Endothelial cell of umbilical vein (primary cell): ENCODE measurements at regions not wholly inside any gene's neighbourhood (a gene's known extent, or its start where the extent isn't known, plus 50 kb on each side); places are given as distances from the start of the nearest gene placed in this dataset.

Source experiments
- BruUV-seq: library from RNA; stranded (reverse); fragments of 400-500 nt; replicated peaks from 2 replicates; lab custom pipeline; 2021; lab: Mats Ljungman, UMichigan
- CTCF ChIA-PET: fragments of 300-600, 350-600 bp; sonication (Branson Sonifier 250); formaldehyde crosslinking; loops from one replicate; lab custom pipeline; 2021; ENCODE audit warnings: antibody characterized with exemption, inconsistent platforms; lab: Charles Lee
- POLR2A ChIA-PET: fragments of 300-600, 350-600 bp; sonication (Branson Sonifier 250); formaldehyde crosslinking; loops from one replicate; lab custom pipeline; 2021; ENCODE audit warnings: antibody characterized with exemption, inconsistent platforms; lab: Charles Lee
- DNase-seq: peaks from one replicate; pipeline ENCODE4 v3.0.0-alpha.2; 2011; ENCODE audit warnings: low read depth, low spot score
- FAIRE-seq: peaks from 2 replicates; lab custom pipeline; 2011; peaks lifted over from hg19 to GRCh38; lab: Jason Lieb, UNC
- H2AFZ ChIP-seq: 2 replicates; pipeline ENCODE4 v1.6.0; 2012; ENCODE audit warnings: low read depth, low read length, control low read depth, inconsistent platforms
- H3K27ac ChIP-seq: 2 replicates; pipeline ENCODE4 v1.5.1; 2011; ENCODE audit warnings: low read depth, mild to moderate bottlenecking, control low read depth, low read length, moderate library complexity; ENCODE audit not compliant: insufficient read depth
- H3K27me3 ChIP-seq, 2 experiments: 2 replicates each; pipeline versions ENCODE4 v1.6.0 to v1.6.1; 2011; ENCODE audit warnings: low read length in 2 of 2, mixed read lengths in 1 of 2; ENCODE audit not compliant: control insufficient read depth in 2 of 2, insufficient read depth in 2 of 2
- H3K36me3 ChIP-seq, 2 experiments: 2 replicates in 1 of 2; 3 replicates in 1 of 2; pipeline ENCODE4 v1.5.1; 2011; ENCODE audit warnings: low read length in 2 of 2, mild to moderate bottlenecking in 1 of 2, moderate library complexity in 1 of 2; ENCODE audit not compliant: control insufficient read depth in 2 of 2, insufficient read depth in 2 of 2; ENCODE audit errors: extremely low read depth in 1 of 2
- H3K4me1 ChIP-seq: 3 replicates; pipeline ENCODE4 v1.5.1; 2011; ENCODE audit warnings: mild to moderate bottlenecking, low read length; ENCODE audit not compliant: control insufficient read depth, insufficient read depth; ENCODE audit errors: extremely low read depth
- H3K4me2 ChIP-seq: 2 replicates; pipeline ENCODE4 v1.6.1; 2011; ENCODE audit warnings: low read length, control low read depth, mixed read lengths; ENCODE audit not compliant: insufficient read depth
- H3K4me3 ChIP-seq, 3 experiments: fragments of 200-600 bp in 1 of 3; sonication (generic), shearing (Covaris generic) in 1 of 3; replicated peaks in 1 of 3; 2 replicates each; pipeline ENCODE4 v1.5.1; 2011 to 2016; ENCODE audit warnings: control low read depth in 3 of 3, low read length in 3 of 3, mild to moderate bottlenecking in 2 of 3, inconsistent platforms in 1 of 3, low read depth in 1 of 3, moderate library complexity in 1 of 3; ENCODE audit not compliant: insufficient read depth in 1 of 3
- H3K79me2 ChIP-seq: 2 replicates; pipeline ENCODE4 v1.6.0; 2012; ENCODE audit warnings: low read length, inconsistent platforms; ENCODE audit not compliant: control insufficient read depth, insufficient read depth
- H3K9ac ChIP-seq: replicated peaks from 2 replicates; pipeline ENCODE3; 2011; ENCODE audit warnings: low read length, control low read depth; ENCODE audit not compliant: insufficient read depth; ENCODE audit errors: extremely low read depth
- H3K9me1 ChIP-seq: replicated peaks from 3 replicates; pipeline ENCODE4 v1.6.0; 2011; ENCODE audit warnings: mild to moderate bottlenecking, low read length; ENCODE audit not compliant: control insufficient read depth, insufficient read depth; ENCODE audit errors: extremely low read depth
- H3K9me3 ChIP-seq: replicated peaks from 2 replicates; pipeline ENCODE4 v1.5.1; 2012; ENCODE audit warnings: low read length, inconsistent platforms; ENCODE audit not compliant: control insufficient read depth, insufficient read depth
- H4K20me1 ChIP-seq: replicated peaks from 2 replicates; pipeline ENCODE3; 2011; ENCODE audit warnings: mild to moderate bottlenecking, low read length; ENCODE audit not compliant: control insufficient read depth, insufficient read depth; ENCODE audit errors: extremely low read depth
- EZH2 ChIP-seq: IDR thresholded peaks from 2 replicates; pipeline ENCODE4 v1.6.1; 2012; ENCODE audit warnings: borderline replicate concordance, low read depth, mild to moderate bottlenecking, moderate library complexity, low read length, inconsistent platforms; ENCODE audit not compliant: severe bottlenecking
- FOS ChIP-seq: IDR thresholded peaks from 2 replicates; pipeline ENCODE4 v1.6.1; 2011; ENCODE audit warnings: mild to moderate bottlenecking, low read length, moderate library complexity, borderline replicate concordance; ENCODE audit not compliant: insufficient read depth
- GATA2 ChIP-seq: IDR thresholded peaks from 2 replicates; pipeline ENCODE4 v1.7.0; 2011; ENCODE audit warnings: low read depth, mild to moderate bottlenecking, moderate library complexity, mixed read lengths, low read length; ENCODE audit not compliant: insufficient read length, insufficient read depth
- JUN ChIP-seq: IDR thresholded peaks from 2 replicates; pipeline ENCODE4 v1.6.1; 2011; ENCODE audit warnings: borderline replicate concordance, low read depth; ENCODE audit not compliant: insufficient read length, insufficient read depth
- MYC ChIP-seq: IDR thresholded peaks from one replicate; pipeline ENCODE4 v1.6.1; 2011; ENCODE audit warnings: mild to moderate bottlenecking, low read depth, low read length
- POLR2A ChIP-seq: IDR thresholded peaks from 2 replicates; pipeline ENCODE4 v1.6.1; 2012; ENCODE audit warnings: low read depth, mild to moderate bottlenecking, control low read depth, low read length
- POLR2AphosphoS5 ChIP-seq: IDR thresholded peaks from 2 replicates; pipeline ENCODE4 v1.6.1; 2012; ENCODE audit warnings: low read depth, mild to moderate bottlenecking, control low read depth, low read length, moderate library complexity; ENCODE audit not compliant: insufficient read depth
- dilution Hi-C: fragments of 300-500 bp; cut with MboI; formaldehyde crosslinking; loops from one replicate; pipeline ENCODE4 v1.15.0; 2019; ENCODE audit warnings: low sequenced_read_pairs; ENCODE audit not compliant: extremely low pct_ligation_motif_present
- intact Hi-C: fragments of 100-400 bp; cut with micrococcal nuclease; formaldehyde crosslinking; loops from one replicate; pipeline ENCODE4 v1.10.0; 2022
- TF ChIP-seq, protein P1 (sequence below): IDR thresholded peaks from 2 replicates; pipeline ENCODE4 v1.6.1; 2011; ENCODE audit not compliant: insufficient read depth, insufficient read length
- TF ChIP-seq, protein P2 (sequence below), 2 donors: IDR thresholded peaks; 1 replicate in 1 of 2; 2 replicates in 1 of 2; pipeline ENCODE4 v1.5.1; 2011; ENCODE audit warnings: low read length in 2 of 2, mild to moderate bottlenecking in 2 of 2, moderate library complexity in 2 of 2, control low read depth in 1 of 2, inconsistent platforms in 1 of 2, low read depth in 1 of 2; ENCODE audit not compliant: insufficient read depth in 1 of 2; ENCODE audit errors: extremely low read depth in 1 of 2

DNA sequence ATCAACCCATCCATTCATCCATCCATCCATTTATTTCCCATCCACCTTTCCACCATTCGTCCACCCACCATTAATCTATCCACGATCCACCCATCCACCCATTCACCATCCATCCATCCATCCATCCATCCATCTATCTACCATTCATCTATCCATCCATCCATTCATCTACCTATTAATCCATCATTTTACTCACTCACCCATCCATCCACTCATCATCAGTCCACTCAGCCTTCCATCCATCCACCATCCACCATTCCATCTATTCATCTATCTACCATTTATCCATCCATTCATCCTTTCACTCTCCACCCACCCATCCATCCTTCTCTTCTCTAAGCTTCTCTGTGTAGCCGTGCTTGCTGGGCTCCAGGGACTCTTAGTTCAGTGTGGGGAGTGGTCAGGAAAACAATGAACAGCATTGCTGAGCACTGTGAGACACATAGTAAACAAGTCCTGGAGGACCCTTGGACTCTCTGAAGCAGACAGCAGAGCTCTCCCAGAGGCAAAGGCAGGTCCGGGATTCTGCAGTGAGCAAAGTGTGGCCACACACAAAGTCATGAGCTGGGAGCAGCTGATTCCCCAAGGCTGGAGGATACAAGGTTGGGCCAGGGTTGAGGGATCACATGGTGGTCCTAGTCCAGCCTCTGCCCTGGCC is 642.2 kb downstream of the BRD1 start:
- Histone ChIP-seq H3K27ac (no peak overlapping the region), H4K20me1 (no peaks in the 10 kb centered on the region), H3K9me3 (peaks cover 22% of the 10 kb centered on the region), H3K4me1 (no peaks in the 10 kb centered on the region), H2AFZ (no peak overlapping the region), H3K36me3 (no peaks in the 10 kb centered on the region), H3K27me3 (no peaks in the 10 kb centered on the region), H3K9me1 (no peaks in the 10 kb centered on the region), H3K4me3 (no peak overlapping the region), H3K4me2 (no peak overlapping the region), H3K9ac (no peak overlapping the region), H3K79me2 (no peaks in the 10 kb centered on the region)
- POLR2A ChIA-PET, result no interaction called here
- no TSS peak for BruUV-seq
- FAIRE-seq, result no peak
- CTCF ChIA-PET, result no interaction called here
- no peak for TF ChIP-seq JUN
- no peak for TF ChIP-seq MYC
- no peak for TF ChIP-seq FOS
- TF ChIP-seq POLR2AphosphoS5, result no peak
- TF ChIP-seq, protein P1, sequence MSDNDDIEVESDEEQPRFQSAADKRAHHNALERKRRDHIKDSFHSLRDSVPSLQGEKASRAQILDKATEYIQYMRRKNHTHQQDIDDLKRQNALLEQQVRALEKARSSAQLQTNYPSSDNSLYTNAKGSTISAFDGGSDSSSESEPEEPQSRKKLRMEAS, result no peak
- TF ChIP-seq POLR2A, result no peak
- TF ChIP-seq EZH2, result no peak
- TF ChIP-seq, protein P2, sequence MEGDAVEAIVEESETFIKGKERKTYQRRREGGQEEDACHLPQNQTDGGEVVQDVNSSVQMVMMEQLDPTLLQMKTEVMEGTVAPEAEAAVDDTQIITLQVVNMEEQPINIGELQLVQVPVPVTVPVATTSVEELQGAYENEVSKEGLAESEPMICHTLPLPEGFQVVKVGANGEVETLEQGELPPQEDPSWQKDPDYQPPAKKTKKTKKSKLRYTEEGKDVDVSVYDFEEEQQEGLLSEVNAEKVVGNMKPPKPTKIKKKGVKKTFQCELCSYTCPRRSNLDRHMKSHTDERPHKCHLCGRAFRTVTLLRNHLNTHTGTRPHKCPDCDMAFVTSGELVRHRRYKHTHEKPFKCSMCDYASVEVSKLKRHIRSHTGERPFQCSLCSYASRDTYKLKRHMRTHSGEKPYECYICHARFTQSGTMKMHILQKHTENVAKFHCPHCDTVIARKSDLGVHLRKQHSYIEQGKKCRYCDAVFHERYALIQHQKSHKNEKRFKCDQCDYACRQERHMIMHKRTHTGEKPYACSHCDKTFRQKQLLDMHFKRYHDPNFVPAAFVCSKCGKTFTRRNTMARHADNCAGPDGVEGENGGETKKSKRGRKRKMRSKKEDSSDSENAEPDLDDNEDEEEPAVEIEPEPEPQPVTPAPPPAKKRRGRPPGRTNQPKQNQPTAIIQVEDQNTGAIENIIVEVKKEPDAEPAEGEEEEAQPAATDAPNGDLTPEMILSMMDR (IDR thresholded peaks at IDR 0.05; ENCODE audit: extremely low read depth in 1 of 2, insufficient read depth in 1 of 2, low read depth in 1 of 2, low read length in 2 of 2), result no peak
- TF ChIP-seq GATA2, result no peak
- dilution Hi-C loops, result no loop called here
- intact Hi-C loops, result no loop called here
- no peak for DNase-seq
